GM21576 (cell line): ENCODE measurements at regions not wholly inside any gene's neighbourhood (a gene's known extent, or its start where the extent isn't known, plus 50 kb on each side); places are given as distances from the start of the nearest gene placed in this dataset.

Experiments
- ATAC-seq: cut with Tn5 transposase; IDR thresholded peaks from one replicate; pipeline ENCODE4 v1.9.1; 2021; ENCODE audit warnings: mild to moderate bottlenecking, moderate library complexity; ENCODE audit not compliant: unreplicated experiment

GRCh38 chr13:99911965-99912566 is 59.5 kb downstream of the ZIC5 start:
- no peak for ATAC-seq

- ATAC-seq, result no peak
These were observed 60.2 kb downstream of the ZIC5 start for GRCh38 chr13:99911069-99911964.

- no peak for ATAC-seq
These were observed 61.5 kb downstream of the ZIC5 start for GRCh38 chr13:99909836-99910619.

- ATAC-seq, result no peak
These were observed 62.3 kb downstream of the ZIC5 start for GRCh38 chr13:99909097-99909835.

GRCh38 chr13:99908140-99908803 is 63.3 kb downstream of the ZIC5 start:
- ATAC-seq, result no peak

- no peak for ATAC-seq
These were observed 63.9 kb downstream of the ZIC5 start for GRCh38 chr13:99907627-99908026.

GRCh38 chr13:99907038-99907437 is 64.5 kb downstream of the ZIC5 start:
- ATAC-seq, result no peak

GRCh38 chr13:99905814-99906213 is 65.8 kb downstream of the ZIC5 start:
- ATAC-seq, result no peak

- ATAC-seq, result no peak
These were observed 66.3 kb downstream of the ZIC5 start for GRCh38 chr13:99905224-99905623.

- no peak for ATAC-seq
These were observed 68.4 kb downstream of the ZIC5 start for GRCh38 chr13:99903140-99903539.

- no peak for ATAC-seq
These were observed 68.9 kb downstream of the ZIC5 start for GRCh38 chr13:99902657-99903056.

GRCh38 chr13:99900960-99901359 is 70.6 kb downstream of the ZIC5 start:
- no peak for ATAC-seq

- ATAC-seq, result no peak
These were observed 73.1 kb downstream of the ZIC5 start for GRCh38 chr13:99898421-99898820.

- ATAC-seq, result no peak
These were observed 74.5 kb downstream of the ZIC5 start for GRCh38 chr13:99897076-99897440.

- no peak for ATAC-seq
These were observed 75.0 kb downstream of the ZIC5 start for GRCh38 chr13:99896369-99897075.

- ATAC-seq, result no peak
These were observed 75.9 kb downstream of the ZIC5 start for GRCh38 chr13:99895444-99896368.

GRCh38 chr13:99894840-99895443 is 76.6 kb downstream of the ZIC5 start:
- no peak for ATAC-seq

GRCh38 chr13:99894105-99894839 is 77.3 kb downstream of the ZIC5 start:
- no peak for ATAC-seq
